ENCODE measurements at regions not wholly inside any gene's neighbourhood (a gene's known extent, or its start where the extent isn't known, plus 50 kb on each side); places are given as distances from the start of the nearest gene placed in this dataset.

DNA sequence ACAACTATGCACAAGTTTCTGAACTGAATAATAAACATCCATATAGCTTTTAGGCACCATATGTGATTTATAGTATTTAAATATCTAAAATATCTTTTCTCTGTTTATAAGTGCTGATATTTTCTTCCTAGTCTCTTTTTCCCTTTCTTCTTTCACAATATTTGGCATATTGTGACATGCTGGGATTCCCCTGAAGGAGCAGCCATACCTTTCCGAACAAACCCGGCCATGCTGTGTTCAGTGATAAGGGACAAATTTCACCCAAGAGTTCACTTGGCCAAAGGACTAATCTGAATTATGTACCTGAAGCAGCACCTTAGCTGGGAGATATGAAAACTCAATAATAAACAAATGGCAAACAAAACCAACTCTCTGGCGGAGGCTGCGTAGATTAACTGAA, 250.8 kb downstream of the RDH14 start:
- H3K4me1 ChIP-seq: peaks cover 0 to 9% (median 0%) of the 10 kb centered on the region in 3 donors
- TF ChIP-seq, protein P1, sequence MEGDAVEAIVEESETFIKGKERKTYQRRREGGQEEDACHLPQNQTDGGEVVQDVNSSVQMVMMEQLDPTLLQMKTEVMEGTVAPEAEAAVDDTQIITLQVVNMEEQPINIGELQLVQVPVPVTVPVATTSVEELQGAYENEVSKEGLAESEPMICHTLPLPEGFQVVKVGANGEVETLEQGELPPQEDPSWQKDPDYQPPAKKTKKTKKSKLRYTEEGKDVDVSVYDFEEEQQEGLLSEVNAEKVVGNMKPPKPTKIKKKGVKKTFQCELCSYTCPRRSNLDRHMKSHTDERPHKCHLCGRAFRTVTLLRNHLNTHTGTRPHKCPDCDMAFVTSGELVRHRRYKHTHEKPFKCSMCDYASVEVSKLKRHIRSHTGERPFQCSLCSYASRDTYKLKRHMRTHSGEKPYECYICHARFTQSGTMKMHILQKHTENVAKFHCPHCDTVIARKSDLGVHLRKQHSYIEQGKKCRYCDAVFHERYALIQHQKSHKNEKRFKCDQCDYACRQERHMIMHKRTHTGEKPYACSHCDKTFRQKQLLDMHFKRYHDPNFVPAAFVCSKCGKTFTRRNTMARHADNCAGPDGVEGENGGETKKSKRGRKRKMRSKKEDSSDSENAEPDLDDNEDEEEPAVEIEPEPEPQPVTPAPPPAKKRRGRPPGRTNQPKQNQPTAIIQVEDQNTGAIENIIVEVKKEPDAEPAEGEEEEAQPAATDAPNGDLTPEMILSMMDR (IDR thresholded peaks at IDR 0.05): no peak
- TF ChIP-seq POLR2A (IDR thresholded peaks at IDR 0.05): no peak
- intact Hi-C loops (cut with DNase I): no loop called here
- no peaks in the 10 kb centered on the region for H3K36me3 ChIP-seq
- DNase-seq: no peak
- H3K27ac ChIP-seq: no peak overlapping the region
- no peak overlapping the region for H3K4me3 ChIP-seq
- H3K27me3 ChIP-seq: no peaks in the 10 kb centered on the region
- H3K9me3 ChIP-seq: no peaks in the 10 kb centered on the region
- 92 to 93% methylated on average over 4 of the region's 4 CpGs for WGBS, 2 donors

DNA sequence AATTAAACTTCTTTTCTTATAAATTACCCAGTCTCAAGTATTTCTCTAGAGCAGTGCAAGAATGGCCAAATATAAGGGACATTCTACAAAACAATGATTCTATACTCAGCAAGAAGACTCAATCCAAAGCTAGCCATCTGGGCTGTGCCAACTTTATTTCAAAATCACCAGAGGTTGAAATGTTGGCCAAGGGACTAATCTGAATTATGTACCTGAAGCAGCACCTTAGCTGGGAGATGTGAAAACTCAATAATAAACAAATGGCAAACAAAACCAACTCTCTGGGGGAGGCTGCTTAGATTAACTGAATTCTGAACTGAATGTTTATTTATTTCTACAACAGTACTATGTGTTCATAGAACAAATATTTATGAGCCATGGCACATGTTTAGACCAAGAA, 251.3 kb downstream of the RDH14 start:
- no peak for DNase-seq
- H3K36me3 ChIP-seq: no peaks in the 10 kb centered on the region
- TF ChIP-seq, protein P1 (IDR thresholded peaks at IDR 0.05): no peak
- TF ChIP-seq POLR2A (IDR thresholded peaks at IDR 0.05): no peak
- H3K4me1 ChIP-seq: peaks cover 0 to 9% (median 0%) of the 10 kb centered on the region in 3 donors
- H3K9me3 ChIP-seq: no peaks in the 10 kb centered on the region
- no peak overlapping the region for H3K27ac ChIP-seq
- H3K4me3 ChIP-seq: no peak overlapping the region
- no peaks in the 10 kb centered on the region for H3K27me3 ChIP-seq
- intact Hi-C loops (cut with DNase I): no loop called here

DNA sequence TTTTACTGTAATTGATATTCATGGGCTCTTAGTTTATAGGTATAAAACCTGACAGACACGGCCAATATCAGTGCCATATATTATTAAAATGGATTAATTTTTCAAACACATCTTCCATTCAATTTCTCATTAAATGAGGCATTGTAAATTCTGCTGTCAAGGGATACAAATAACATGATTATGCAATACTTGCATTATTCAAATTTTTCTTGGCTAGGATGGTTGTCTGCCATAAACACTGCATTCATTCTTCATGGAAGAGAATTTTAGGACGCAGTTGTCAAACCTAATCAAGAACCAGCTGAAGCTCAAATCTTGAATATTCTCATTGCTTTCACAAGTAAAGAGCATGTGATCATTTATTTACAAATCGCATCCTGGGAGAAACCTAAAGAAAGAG, 255.6 kb downstream of the RDH14 start:
- 81 to 86% methylated on average over 3 of the region's 3 CpGs for WGBS, 2 donors
- DNase-seq: no peak
- intact Hi-C loops (cut with DNase I): no loop called here
- no peaks in the 10 kb centered on the region for H3K36me3 ChIP-seq
- no peak overlapping the region for H3K27ac ChIP-seq
- no peak overlapping the region for H3K4me3 ChIP-seq
- TF ChIP-seq, protein P1 (IDR thresholded peaks at IDR 0.05): no peak
- TF ChIP-seq POLR2A (IDR thresholded peaks at IDR 0.05): no peak
- H3K9me3 ChIP-seq: no peaks in the 10 kb centered on the region
- peaks cover 0 to 6% (median 0%) of the 10 kb centered on the region in 3 donors for H3K4me1 ChIP-seq
- H3K27me3 ChIP-seq: no peaks in the 10 kb centered on the region

DNA sequence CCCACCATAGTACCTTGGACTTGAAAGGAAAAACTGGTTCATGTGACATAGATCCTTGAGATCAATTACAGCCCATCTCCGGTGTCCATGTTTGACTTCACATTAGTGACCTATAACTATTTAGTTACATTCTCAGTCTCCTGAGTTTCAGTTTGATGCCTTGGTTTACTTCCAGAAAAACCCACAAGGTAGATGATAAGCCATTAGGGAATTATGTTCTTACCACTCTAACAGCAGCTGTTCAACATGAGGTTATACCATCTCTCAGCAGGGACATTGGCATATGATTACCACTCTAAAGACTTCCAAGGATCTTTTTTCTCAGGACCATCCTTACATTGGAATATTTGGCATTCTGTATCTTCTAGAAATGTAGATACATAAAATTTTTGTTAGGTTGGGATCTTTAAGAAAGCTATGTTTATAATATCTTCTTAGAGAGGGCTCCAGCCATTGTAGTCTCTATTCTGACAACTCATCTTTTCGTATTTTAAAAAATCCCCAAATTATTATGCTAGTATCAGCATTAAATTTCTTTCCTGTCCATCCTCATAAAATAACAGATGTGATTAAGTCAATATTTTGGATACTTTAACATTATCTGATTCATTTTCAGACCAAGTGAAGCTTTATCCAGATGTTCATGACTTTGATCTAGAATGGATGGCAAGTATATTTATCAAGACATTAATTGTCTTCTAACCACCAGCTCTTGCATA, 258.9 kb downstream of the RDH14 start:
- no peak for TF ChIP-seq POLR2A (IDR thresholded peaks at IDR 0.05)
- TF ChIP-seq, protein P1 (IDR thresholded peaks at IDR 0.05): no peak
- 91 to 98% methylated on average over 2 of the region's 2 CpGs for whole genome bisulfite sequencing, 2 donors
- H3K27ac ChIP-seq: no peak overlapping the region

DNA sequence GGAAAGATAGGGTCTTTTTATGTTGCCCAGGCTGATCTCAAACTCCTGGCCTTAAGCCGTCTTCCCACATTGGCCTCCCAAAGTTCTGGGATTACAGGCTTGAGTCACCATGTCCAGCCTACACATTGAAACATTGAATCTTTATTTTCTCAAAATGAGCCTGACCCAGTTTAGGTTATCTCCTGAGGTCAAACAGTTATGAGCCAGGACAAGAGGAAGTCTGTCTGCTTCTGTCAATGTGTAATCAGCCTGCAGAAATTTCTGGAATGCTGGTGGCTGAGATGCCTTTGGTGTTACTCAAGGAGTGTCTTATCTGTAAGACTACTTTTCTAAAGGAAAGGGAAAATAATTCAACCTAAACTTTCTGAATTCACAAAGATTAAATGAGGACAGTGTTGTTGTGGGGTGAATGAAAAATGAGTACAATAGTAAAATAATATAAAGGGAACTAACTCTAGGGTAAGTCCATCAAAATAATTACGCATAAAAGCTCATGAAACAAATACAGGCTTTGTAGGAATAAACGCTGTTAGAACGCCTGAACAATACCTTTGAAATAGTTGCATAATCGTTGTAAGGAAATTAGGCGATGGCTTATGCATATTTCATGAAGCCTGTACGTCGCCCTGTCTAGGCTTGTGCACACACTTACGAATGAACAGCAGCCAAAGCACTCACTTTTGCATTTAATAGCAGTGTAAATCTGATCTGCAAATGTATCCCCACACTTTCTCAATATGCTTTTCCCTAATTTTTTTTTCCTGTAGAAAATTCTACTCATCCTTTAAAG, 260.8 kb downstream of the RDH14 start:
- no peak for DNase-seq

More for the DNA sequence above, 258.9 kb downstream of the RDH14 start:
- no peaks in the 10 kb centered on the region for H3K27me3 ChIP-seq
- no peak for DNase-seq
- H3K36me3 ChIP-seq: no peaks in the 10 kb centered on the region
- intact Hi-C loops (cut with DNase I): no loop called here
- peaks cover 0 to 15% (median 0%) of the 10 kb centered on the region in 3 donors for H3K4me1 ChIP-seq
- no peaks in the 10 kb centered on the region for H3K9me3 ChIP-seq
- H3K4me3 ChIP-seq: no peak overlapping the region

More for the DNA sequence above, 260.8 kb downstream of the RDH14 start:
- Histone ChIP-seq H3K27ac (no peak overlapping the region), H3K9me3 (no peaks in the 10 kb centered on the region), H3K27me3 (no peaks in the 10 kb centered on the region), H3K4me1 (peaks cover 0 to 15% (median 0%) of the 10 kb centered on the region in 3 donors), H3K36me3 (no peaks in the 10 kb centered on the region), H3K4me3 (no peak overlapping the region)
- 35 to 47% methylated on average over 9 of the region's 9 CpGs for WGBS, 2 donors
- TF ChIP-seq POLR2A (IDR thresholded peaks at IDR 0.05): no peak
- TF ChIP-seq, protein P1 (IDR thresholded peaks at IDR 0.05): no peak
- intact Hi-C loops (cut with DNase I): no loop called here

Data from esophagus squamous epithelium (tissue), 5 donors.